ENCODE measurements at regions not wholly inside any gene's neighbourhood (a gene's known extent, or its start where the extent isn't known, plus 50 kb on each side); places are given as distances from the start of the nearest gene placed in this dataset.

- H3K36me3 ChIP-seq (ENCODE audit: control insufficient read depth in 2 of 2, extremely low read depth in 1 of 2, insufficient read depth in 1 of 2, low read length in 1 of 2), result no peaks in the 10 kb centered on the region
- 86% methylated on average over 2 of the region's 6 CpGs for WGBS (ENCODE audit: insufficient coverage)
- DNase-seq (no peak), ATAC-seq (replicated peaks in 1 of 4) (no peak)
- ChIA-PET CTCF (no interaction called here), POLR2A (no interaction called here)
- H3K4me1 Mint-ChIP-seq, result no peaks in the 10 kb centered on the region
- H3K36me3 Mint-ChIP-seq, result no peaks in the 10 kb centered on the region
- H3K27ac Mint-ChIP-seq, result no peak overlapping the region
- H3K9me3 ChIP-seq, result no peaks in the 10 kb centered on the region
- no peaks in the 10 kb centered on the region for H3K9me3 Mint-ChIP-seq
- no peak overlapping the region for H3K4me3 Mint-ChIP-seq
- no peaks in the 10 kb centered on the region for H3K4me1 ChIP-seq (ENCODE audit: control insufficient read depth in 1 of 2, extremely low read depth in 1 of 2, insufficient read depth in 2 of 2, low read length in 2 of 2)
- no peaks in the 10 kb centered on the region for H3K27me3 ChIP-seq (replicated peaks in 1 of 2; ENCODE audit: control insufficient read depth in 2 of 2, extremely low read depth in 1 of 2, insufficient read depth in 2 of 2, low read length in 1 of 2)
- H3K27ac ChIP-seq (ENCODE audit: low read length), result no peak overlapping the region
- H3K27me3 Mint-ChIP-seq, result peaks cover 0 to 3% of the 10 kb centered on the region in 2 donors
- no peak overlapping the region for H3K4me3 ChIP-seq (ENCODE audit: control insufficient read depth in 1 of 2, extremely low read depth in 1 of 2, low read length in 1 of 2)
These were observed 286.4 kb downstream of the PRDM5 start for GRCh38 chr4:120636120-120636630.

GRCh38 chr4:120633810-120634209 is 288.7 kb downstream of the PRDM5 start:
- H3K27me3 Mint-ChIP-seq, result peaks cover 0 to 3% of the 10 kb centered on the region in 2 donors
- no peak overlapping the region for H3K27ac Mint-ChIP-seq
- ChIA-PET POLR2A (no interaction called here), CTCF (no interaction called here)
- H3K36me3 Mint-ChIP-seq, result no peaks in the 10 kb centered on the region
- H3K9me3 ChIP-seq, result no peaks in the 10 kb centered on the region
- H3K27me3 ChIP-seq (replicated peaks in 1 of 2; ENCODE audit: control insufficient read depth in 2 of 2, extremely low read depth in 1 of 2, insufficient read depth in 2 of 2, low read length in 1 of 2), result no peaks in the 10 kb centered on the region
- H3K4me3 Mint-ChIP-seq, result no peak overlapping the region
- ATAC-seq (replicated peaks in 1 of 4), result no peak
- H3K4me1 Mint-ChIP-seq, result no peaks in the 10 kb centered on the region
- no peaks in the 10 kb centered on the region for H3K4me1 ChIP-seq (ENCODE audit: control insufficient read depth in 1 of 2, extremely low read depth in 1 of 2, insufficient read depth in 2 of 2, low read length in 2 of 2)
- peaks cover 0 to 5% (median 0%) of the 10 kb centered on the region in 3 donors for H3K9me3 Mint-ChIP-seq
- H3K27ac ChIP-seq (ENCODE audit: low read length), result no peak overlapping the region
- H3K36me3 ChIP-seq (ENCODE audit: control insufficient read depth in 2 of 2, extremely low read depth in 1 of 2, insufficient read depth in 1 of 2, low read length in 1 of 2), result no peaks in the 10 kb centered on the region
- DNase-seq, result no peak
- no peak overlapping the region for H3K4me3 ChIP-seq (ENCODE audit: control insufficient read depth in 1 of 2, extremely low read depth in 1 of 2, low read length in 1 of 2)

GRCh38 chr4:120630427-120630826 is 292.1 kb downstream of the PRDM5 start:
- Mint-ChIP-seq H3K9me3 (peaks cover 0 to 5% (median 4%) of the 10 kb centered on the region in 3 donors), H3K27ac (no peak overlapping the region), H3K4me3 (no peak overlapping the region), H3K36me3 (no peaks in the 10 kb centered on the region), H3K27me3 (peaks cover 0 to 2% of the 10 kb centered on the region in 2 donors), H3K4me1 (no peaks in the 10 kb centered on the region)
- H3K9me3 ChIP-seq, result no peaks in the 10 kb centered on the region
- H3K27me3 ChIP-seq (replicated peaks in 1 of 2; ENCODE audit: control insufficient read depth in 2 of 2, extremely low read depth in 1 of 2, insufficient read depth in 2 of 2, low read length in 1 of 2), result no peaks in the 10 kb centered on the region
- WGBS (ENCODE audit: insufficient coverage), result no CpG with 5 or more reads among the region's 1 CpG
- DNase-seq, result no peak
- ChIA-PET CTCF (no interaction called here), POLR2A (no interaction called here)
- H3K4me1 ChIP-seq (ENCODE audit: control insufficient read depth in 1 of 2, extremely low read depth in 1 of 2, insufficient read depth in 2 of 2, low read length in 2 of 2), result no peaks in the 10 kb centered on the region
- H3K4me3 ChIP-seq (ENCODE audit: control insufficient read depth in 1 of 2, extremely low read depth in 1 of 2, low read length in 1 of 2), result no peak overlapping the region
- H3K36me3 ChIP-seq (ENCODE audit: control insufficient read depth in 2 of 2, extremely low read depth in 1 of 2, insufficient read depth in 1 of 2, low read length in 1 of 2), result no peaks in the 10 kb centered on the region
- H3K27ac ChIP-seq (ENCODE audit: low read length), result no peak overlapping the region
- no peak for ATAC-seq (replicated peaks in 1 of 4)

- POLR2A ChIA-PET, result no interaction called here
- CTCF ChIA-PET, result no interaction called here
- WGBS (ENCODE audit: insufficient coverage), result 0% methylated on average over 1 of the region's 3 CpGs
These were observed 292.9 kb downstream of the PRDM5 start for GRCh38 chr4:120629546-120630108.

GRCh38 chr4:120622601-120623000 is 299.9 kb downstream of the PRDM5 start:
- no peaks in the 10 kb centered on the region for H3K4me1 ChIP-seq (ENCODE audit: control insufficient read depth in 1 of 2, extremely low read depth in 1 of 2, insufficient read depth in 2 of 2, low read length in 2 of 2)
- ChIA-PET POLR2A (no interaction called here), CTCF (no interaction called here)
- no peaks in the 10 kb centered on the region for H3K27me3 ChIP-seq (replicated peaks in 1 of 2; ENCODE audit: control insufficient read depth in 2 of 2, extremely low read depth in 1 of 2, insufficient read depth in 2 of 2, low read length in 1 of 2)
- H3K36me3 ChIP-seq (ENCODE audit: control insufficient read depth in 2 of 2, extremely low read depth in 1 of 2, insufficient read depth in 1 of 2, low read length in 1 of 2), result no peaks in the 10 kb centered on the region
- H3K27ac ChIP-seq (ENCODE audit: low read length), result no peak overlapping the region
- no peaks in the 10 kb centered on the region for H3K9me3 ChIP-seq
- no peak overlapping the region for H3K4me3 ChIP-seq (ENCODE audit: control insufficient read depth in 1 of 2, extremely low read depth in 1 of 2, low read length in 1 of 2)
- no peak for ATAC-seq (replicated peaks in 1 of 4)
- no peaks in the 10 kb centered on the region for H3K36me3 Mint-ChIP-seq
- no peak overlapping the region for H3K27ac Mint-ChIP-seq
- DNase-seq, result no peak
- peaks cover 11% of the 10 kb centered on the region in 2 donors for H3K27me3 Mint-ChIP-seq
- peaks cover 0 to 4% (median 0%) of the 10 kb centered on the region in 3 donors for H3K9me3 Mint-ChIP-seq
- no peak overlapping the region for H3K4me3 Mint-ChIP-seq
- no peaks in the 10 kb centered on the region for H3K4me1 Mint-ChIP-seq

More at GRCh38 chr4:120629546-120630108, 292.9 kb downstream of the PRDM5 start:
- Histone ChIP-seq H3K9me3 (no peaks in the 10 kb centered on the region), H3K4me3 (ENCODE audit: control insufficient read depth in 1 of 2, extremely low read depth in 1 of 2, low read length in 1 of 2) (no peak overlapping the region), H3K36me3 (ENCODE audit: control insufficient read depth in 2 of 2, extremely low read depth in 1 of 2, insufficient read depth in 1 of 2, low read length in 1 of 2) (no peaks in the 10 kb centered on the region), H3K27ac (ENCODE audit: low read length) (no peak overlapping the region), H3K4me1 (ENCODE audit: control insufficient read depth in 1 of 2, extremely low read depth in 1 of 2, insufficient read depth in 2 of 2, low read length in 2 of 2) (no peaks in the 10 kb centered on the region), H3K27me3 (replicated peaks in 1 of 2; ENCODE audit: control insufficient read depth in 2 of 2, extremely low read depth in 1 of 2, insufficient read depth in 2 of 2, low read length in 1 of 2) (no peaks in the 10 kb centered on the region)
- Mint-ChIP-seq H3K27ac (no peak overlapping the region), H3K36me3 (no peaks in the 10 kb centered on the region), H3K27me3 (peaks cover 3 to 4% of the 10 kb centered on the region in 2 donors), H3K4me3 (no peak overlapping the region), H3K4me1 (no peaks in the 10 kb centered on the region), H3K9me3 (peaks cover 0 to 5% (median 4%) of the 10 kb centered on the region in 3 donors)
- DNase-seq (no peak), ATAC-seq (replicated peaks in 1 of 4) (no peak)

GRCh38 chr4:120617171-120617570 is 305.4 kb downstream of the PRDM5 start:
- ChIA-PET CTCF (no interaction called here), POLR2A (no interaction called here)
- Histone ChIP-seq H3K4me3 (ENCODE audit: control insufficient read depth in 1 of 2, extremely low read depth in 1 of 2, low read length in 1 of 2) (no peak overlapping the region), H3K9me3 (no peaks in the 10 kb centered on the region), H3K27me3 (replicated peaks in 1 of 2; ENCODE audit: control insufficient read depth in 2 of 2, extremely low read depth in 1 of 2, insufficient read depth in 2 of 2, low read length in 1 of 2) (no peaks in the 10 kb centered on the region), H3K4me1 (ENCODE audit: control insufficient read depth in 1 of 2, extremely low read depth in 1 of 2, insufficient read depth in 2 of 2, low read length in 2 of 2) (no peaks in the 10 kb centered on the region), H3K27ac (ENCODE audit: low read length) (no peak overlapping the region), H3K36me3 (ENCODE audit: control insufficient read depth in 2 of 2, extremely low read depth in 1 of 2, insufficient read depth in 1 of 2, low read length in 1 of 2) (no peaks in the 10 kb centered on the region)
- H3K4me3 Mint-ChIP-seq, result no peak overlapping the region
- no peaks in the 10 kb centered on the region for H3K27me3 Mint-ChIP-seq
- H3K9me3 Mint-ChIP-seq, result no peaks in the 10 kb centered on the region
- DNase-seq, result no peak
- H3K4me1 Mint-ChIP-seq, result no peaks in the 10 kb centered on the region
- no peaks in the 10 kb centered on the region for H3K36me3 Mint-ChIP-seq
- H3K27ac Mint-ChIP-seq, result no peak overlapping the region
- no peak for ATAC-seq (replicated peaks in 1 of 4)

GRCh38 chr4:120616041-120616440 is 306.5 kb downstream of the PRDM5 start:
- H3K4me3 Mint-ChIP-seq, result no peak overlapping the region
- ChIA-PET POLR2A (no interaction called here), CTCF (no interaction called here)
- Histone ChIP-seq H3K27ac (ENCODE audit: low read length) (no peak overlapping the region), H3K4me3 (ENCODE audit: control insufficient read depth in 1 of 2, extremely low read depth in 1 of 2, low read length in 1 of 2) (no peak overlapping the region), H3K36me3 (ENCODE audit: control insufficient read depth in 2 of 2, extremely low read depth in 1 of 2, insufficient read depth in 1 of 2, low read length in 1 of 2) (no peaks in the 10 kb centered on the region), H3K9me3 (no peaks in the 10 kb centered on the region), H3K4me1 (ENCODE audit: control insufficient read depth in 1 of 2, extremely low read depth in 1 of 2, insufficient read depth in 2 of 2, low read length in 2 of 2) (no peaks in the 10 kb centered on the region), H3K27me3 (replicated peaks in 1 of 2; ENCODE audit: control insufficient read depth in 2 of 2, extremely low read depth in 1 of 2, insufficient read depth in 2 of 2, low read length in 1 of 2) (no peaks in the 10 kb centered on the region)
- ATAC-seq (replicated peaks in 1 of 4) (no peak), DNase-seq (no peak)
- H3K9me3 Mint-ChIP-seq, result no peaks in the 10 kb centered on the region
- no CpG with 5 or more reads among the region's 1 CpG for WGBS (ENCODE audit: insufficient coverage)
- H3K27me3 Mint-ChIP-seq, result peaks cover 0 to 2% of the 10 kb centered on the region in 2 donors
- H3K4me1 Mint-ChIP-seq, result no peaks in the 10 kb centered on the region
- no peak overlapping the region for H3K27ac Mint-ChIP-seq
- no peaks in the 10 kb centered on the region for H3K36me3 Mint-ChIP-seq
